Choroid plexus epithelial cell (primary cell): ENCODE measurements at regions not wholly inside any gene's neighbourhood (a gene's known extent, or its start where the extent isn't known, plus 50 kb on each side); places are given as distances from the start of the nearest gene placed in this dataset.
A peak's percentile ranks its signal among the peaks of the same experiment; 100 is the strongest.
"Not testable (repeated sequence)": the region's sequence is repeated elsewhere in the genome, so short reads cannot be mapped to it uniquely, and the experiment has no call there.

Experiments
- DNase-seq: peaks from one replicate; pipeline ENCODE4 v3.0.0-alpha.2; 2010; ENCODE audit warnings: low read depth
- H3K4me3 ChIP-seq: 2 replicates; pipeline ENCODE4 v1.5.1; 2011; ENCODE audit warnings: low read depth, mild to moderate bottlenecking, control low read depth, low read length, moderate library complexity
- CTCF ChIP-seq: conservative IDR thresholded peaks from 2 replicates; pipeline ENCODE4 v1.5.1; 2011; ENCODE audit warnings: low read depth, mild to moderate bottlenecking, control low read depth, inconsistent platforms, low read length, moderate library complexity

- no peak for DNase-seq
- TF ChIP-seq CTCF = no peak
- H3K4me3 ChIP-seq = no peak overlapping the region
Measured at GRCh38 chr9:109641372-109641659, 138.7 kb upstream of the PALM2AKAP2 start.

DNA sequence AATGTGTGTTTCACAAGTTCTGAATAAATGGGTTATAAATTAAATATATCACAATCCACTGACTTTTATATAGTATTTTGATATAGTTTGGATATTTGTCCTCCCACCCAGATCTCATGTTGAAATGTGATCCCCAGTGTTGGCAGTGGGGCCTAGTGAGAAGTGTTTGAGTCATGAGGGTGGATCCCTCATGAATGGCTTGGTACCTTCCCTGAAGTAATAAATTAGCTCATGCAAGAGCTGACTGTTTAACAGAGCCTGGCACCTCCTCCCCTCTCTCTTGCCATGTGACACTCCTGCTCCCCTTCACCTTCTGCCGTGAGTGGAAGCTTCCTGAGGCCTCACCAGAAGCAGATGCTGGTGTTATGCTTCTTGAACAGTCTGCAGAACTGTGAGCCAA lies 127.9 kb upstream of the PALM2AKAP2 start:
- peak; percentile 13 for DNase-seq
- no peak for TF ChIP-seq CTCF
- H3K4me3 ChIP-seq = no peak overlapping the region

DNA sequence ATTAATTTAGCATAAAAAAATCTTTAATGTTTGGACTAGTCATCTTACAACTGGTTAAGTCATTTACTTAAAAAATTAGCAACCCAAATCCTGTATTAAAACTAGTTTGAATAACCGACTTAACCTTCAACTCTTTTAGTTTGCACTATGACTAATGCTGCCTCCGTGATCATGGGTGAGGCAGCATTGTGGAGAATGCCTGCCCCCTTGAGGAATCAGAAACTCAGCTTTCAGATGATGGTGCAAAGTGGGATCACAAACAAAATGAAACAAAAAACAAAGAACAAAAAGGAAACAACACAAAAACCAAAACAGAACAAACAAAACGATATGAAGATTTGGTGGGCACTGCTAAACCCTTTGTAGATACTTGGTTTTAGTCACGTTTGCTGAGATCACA lies 127.0 kb upstream of the PALM2AKAP2 start:
- peak; percentile 68 for DNase-seq
- H3K4me3 ChIP-seq = no peak overlapping the region
- TF ChIP-seq CTCF = peak; percentile 81

- TF ChIP-seq CTCF = no peak
- DNase-seq = no peak
- no peak overlapping the region for H3K4me3 ChIP-seq
Measured at GRCh38 chr9:109653470-109653869, 126.5 kb upstream of the PALM2AKAP2 start.

- not testable (repeated sequence) for H3K4me3 ChIP-seq, DNase-seq
Measured at GRCh38 chr9:109663978-109664377, 116.0 kb upstream of the PALM2AKAP2 start.

DNA sequence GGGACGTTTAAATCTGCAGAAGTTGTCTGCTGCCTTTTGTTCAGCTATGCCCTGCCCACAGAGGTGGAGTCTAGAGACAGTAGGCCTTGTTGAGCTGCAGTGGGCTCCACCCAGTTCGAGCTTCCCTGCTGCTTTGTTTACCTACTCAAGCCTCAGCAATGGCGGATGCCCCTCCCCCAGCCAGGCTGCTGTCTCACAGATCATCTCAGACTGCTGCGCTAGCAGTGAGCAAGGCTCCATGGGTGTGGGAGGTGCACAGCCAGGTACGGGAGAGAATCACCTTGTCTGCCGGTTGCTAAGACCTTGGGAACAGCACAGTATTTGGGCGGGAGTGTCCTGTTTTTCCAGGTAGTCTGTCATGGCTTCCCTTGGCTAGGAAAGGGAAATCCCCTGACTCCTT lies 114.3 kb upstream of the PALM2AKAP2 start:
- H3K4me3 ChIP-seq, DNase-seq: not testable (repeated sequence)

DNA sequence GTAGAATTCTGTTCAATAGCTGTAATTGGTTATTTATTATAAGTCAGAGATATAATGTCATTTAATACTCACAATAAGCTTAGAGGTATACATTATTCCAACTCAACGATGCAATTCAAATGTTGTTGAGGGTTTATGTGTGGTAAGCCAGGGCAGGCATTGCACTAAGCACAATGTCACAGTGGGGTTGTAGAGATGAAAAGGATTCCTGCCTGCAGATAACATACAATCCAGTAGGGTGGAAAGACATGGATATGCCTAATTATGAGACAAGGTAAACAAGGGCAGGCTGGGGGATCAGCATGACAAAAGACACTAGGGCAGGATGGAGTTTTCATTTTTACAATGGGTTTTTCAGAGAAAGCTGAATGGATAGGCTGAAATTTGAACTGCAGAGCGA lies 98.7 kb upstream of the PALM2AKAP2 start:
- DNase-seq = no peak
- no peak for TF ChIP-seq CTCF
- no peak overlapping the region for H3K4me3 ChIP-seq

GRCh38 chr9:109682227-109682626 lies 97.8 kb upstream of the PALM2AKAP2 start:
- TF ChIP-seq CTCF = no peak
- no peak for DNase-seq
- no peak overlapping the region for H3K4me3 ChIP-seq
